ENCODE measurements at regions not wholly inside any gene's neighbourhood (a gene's known extent, or its start where the extent isn't known, plus 50 kb on each side); places are given as distances from the start of the nearest gene placed in this dataset.

DNA sequence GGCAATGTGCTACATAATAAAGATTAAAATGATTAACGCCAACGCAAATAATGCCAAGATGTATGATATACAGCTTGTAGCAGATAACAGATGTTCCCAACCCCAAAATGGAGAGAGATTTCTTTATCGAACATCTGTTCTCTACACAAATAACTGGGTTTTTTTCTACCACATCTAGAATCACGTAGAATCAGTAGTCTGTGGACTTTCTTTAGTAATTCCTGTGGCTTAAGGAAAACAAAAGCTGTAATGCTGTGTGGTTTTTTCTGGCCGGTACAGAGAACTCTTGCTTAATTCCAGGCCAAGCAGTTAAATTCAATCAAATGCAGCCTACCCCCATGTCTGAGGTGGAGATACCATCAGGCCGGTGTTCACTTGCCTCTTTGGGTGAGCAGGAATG lies 303.4 kb downstream of the FAT3 start:
- TF ChIP-seq EZH2 (IDR thresholded peaks at IDR 0.05; ENCODE audit: low read length), result no peak
- TF ChIP-seq, protein P1, sequence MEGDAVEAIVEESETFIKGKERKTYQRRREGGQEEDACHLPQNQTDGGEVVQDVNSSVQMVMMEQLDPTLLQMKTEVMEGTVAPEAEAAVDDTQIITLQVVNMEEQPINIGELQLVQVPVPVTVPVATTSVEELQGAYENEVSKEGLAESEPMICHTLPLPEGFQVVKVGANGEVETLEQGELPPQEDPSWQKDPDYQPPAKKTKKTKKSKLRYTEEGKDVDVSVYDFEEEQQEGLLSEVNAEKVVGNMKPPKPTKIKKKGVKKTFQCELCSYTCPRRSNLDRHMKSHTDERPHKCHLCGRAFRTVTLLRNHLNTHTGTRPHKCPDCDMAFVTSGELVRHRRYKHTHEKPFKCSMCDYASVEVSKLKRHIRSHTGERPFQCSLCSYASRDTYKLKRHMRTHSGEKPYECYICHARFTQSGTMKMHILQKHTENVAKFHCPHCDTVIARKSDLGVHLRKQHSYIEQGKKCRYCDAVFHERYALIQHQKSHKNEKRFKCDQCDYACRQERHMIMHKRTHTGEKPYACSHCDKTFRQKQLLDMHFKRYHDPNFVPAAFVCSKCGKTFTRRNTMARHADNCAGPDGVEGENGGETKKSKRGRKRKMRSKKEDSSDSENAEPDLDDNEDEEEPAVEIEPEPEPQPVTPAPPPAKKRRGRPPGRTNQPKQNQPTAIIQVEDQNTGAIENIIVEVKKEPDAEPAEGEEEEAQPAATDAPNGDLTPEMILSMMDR (optimal IDR thresholded peaks at IDR 0.05 in 1 of 3, IDR thresholded peaks at IDR 0.05 in 1 of 3, conservative IDR thresholded peaks at IDR 0.05 in 1 of 3; ENCODE audit: extremely low read depth in 1 of 3, insufficient read depth in 2 of 3, low read length in 3 of 3), result no peak

Data from keratinocyte (primary cell).